Fibroblast of villous mesenchyme (primary cell): ENCODE measurements at regions not wholly inside any gene's neighbourhood (a gene's known extent, or its start where the extent isn't known, plus 50 kb on each side); places are given as distances from the start of the nearest gene placed in this dataset.

Source experiments
- DNase-seq: peaks from one replicate; pipeline ENCODE4 v3.0.0-alpha.2; 2010; ENCODE audit warnings: low read depth
- H3K4me3 ChIP-seq: 2 replicates; pipeline ENCODE4 v1.5.1; 2011; ENCODE audit warnings: low read depth, mild to moderate bottlenecking, low read length
- CTCF ChIP-seq: IDR thresholded peaks from 2 replicates; pipeline ENCODE4 v1.5.1; 2012; ENCODE audit warnings: low read depth, mild to moderate bottlenecking, low read length; ENCODE audit not compliant: insufficient read depth

- no peak for DNase-seq
- TF ChIP-seq CTCF, result no peak
- no peak overlapping the region for H3K4me3 ChIP-seq
Measured at GRCh38 chr19:46944123-46944748, 75.4 kb upstream of the NPAS1 start.

- peak overlapping the region; percentile 13 for H3K4me3 ChIP-seq
- no peak for TF ChIP-seq CTCF
- DNase-seq, result peak; percentile 78
Measured at GRCh38 chr19:46944918-46945628, 74.6 kb upstream of the NPAS1 start.

- no peak for DNase-seq
- TF ChIP-seq CTCF, result no peak
- no peak overlapping the region for H3K4me3 ChIP-seq
Measured at GRCh38 chr19:46945694-46946489, 73.7 kb upstream of the NPAS1 start.

GRCh38 chr19:46946611-46947238 is 72.9 kb upstream of the NPAS1 start:
- no peak for DNase-seq
- no peak for TF ChIP-seq CTCF
- no peak overlapping the region for H3K4me3 ChIP-seq

- no peak for DNase-seq
- TF ChIP-seq CTCF, result no peak
- no peak overlapping the region for H3K4me3 ChIP-seq
Measured at GRCh38 chr19:46947866-46948265, 71.8 kb upstream of the NPAS1 start.

- no peak overlapping the region for H3K4me3 ChIP-seq
- no peak for DNase-seq
- no peak for TF ChIP-seq CTCF
Measured at GRCh38 chr19:46950526-46951170, 69.0 kb upstream of the NPAS1 start.
